HepG2 (cell line): ENCODE measurements at regions not wholly inside any gene's neighbourhood (a gene's known extent, or its start where the extent isn't known, plus 50 kb on each side); places are given as distances from the start of the nearest gene placed in this dataset.

Source experiments
- ATAC-seq: fragments of 200-7000 bp; cut with Tn5 transposase; 3 replicates; pipeline ENCODE4 v1.9.1; 2020; ENCODE audit warnings: mild to moderate bottlenecking, moderate library complexity
- BruUV-seq: library from RNA; stranded (reverse); fragments of 400-500 nt; replicated peaks from 2 replicates; lab custom pipeline; 2021; lab: Mats Ljungman, UMichigan
- CTCF ChIA-PET: fragments of 300-600 bp; formaldehyde crosslinking; extraction: SDS; loops from one replicate; lab custom pipeline; 2021; ENCODE audit warnings: low total read pairs, inconsistent platforms, low intra/inter-chr PET ratio; lab: Yijun Ruan, JAX
- POLR2A ChIA-PET: fragments of 350-600 bp; sonication (Branson Sonifier 250); formaldehyde crosslinking; loops from one replicate; lab custom pipeline; 2020; ENCODE audit warnings: antibody characterized with exemption, inconsistent platforms; lab: Yijun Ruan, JAX
- DNase-seq: peaks from one replicate; pipeline ENCODE4 v3.0.0-alpha.2; 2015; ENCODE audit warnings: low spot score
- FAIRE-seq: peaks from 3 replicates; lab custom pipeline; 2011; peaks lifted over from hg19 to GRCh38; lab: Jason Lieb, UNC
- H2AFZ ChIP-seq: one replicate; pipeline ENCODE4 v1.6.1; 2011; ENCODE audit warnings: low read length, inconsistent platforms
- H3K27ac ChIP-seq: fragments of 300-600 bp; 3 replicates; pipeline ENCODE4 v1.8.0; 2011; ENCODE audit warnings: mixed run types, mild to moderate bottlenecking, mixed read lengths, low read length, inconsistent platforms; ENCODE audit not compliant: insufficient read depth; ENCODE audit errors: extremely low read length
- H3K27me3 ChIP-seq, 2 experiments: fragments of 200-600 bp in 1 of 2; 2 replicates in 1 of 2; 3 replicates in 1 of 2; pipeline versions ENCODE4 v1.6.0 to v1.8.0; 2011; ENCODE audit warnings: low read length in 2 of 2, mild to moderate bottlenecking in 2 of 2, moderate library complexity in 2 of 2, inconsistent platforms in 1 of 2; ENCODE audit not compliant: insufficient read depth in 2 of 2, control insufficient read depth in 1 of 2
- H3K36me3 ChIP-seq, 2 experiments: fragments of 200-600 bp in 1 of 2; replicated peaks in 1 of 2; 2 replicates in 1 of 2; 3 replicates in 1 of 2; pipeline versions ENCODE4 v1.5.1 to v1.8.0; 2011; ENCODE audit warnings: low read length in 2 of 2, inconsistent platforms in 1 of 2; ENCODE audit not compliant: insufficient read depth in 2 of 2, control insufficient read depth in 1 of 2
- H3K4me1 ChIP-seq: 2 replicates; pipeline ENCODE4 v1.5.1; 2012; ENCODE audit warnings: low read length, inconsistent platforms; ENCODE audit not compliant: insufficient read depth
- H3K4me2 ChIP-seq: 2 replicates; pipeline ENCODE4 v1.6.0; 2011; ENCODE audit warnings: low read depth, low read length, inconsistent platforms
- H3K4me3 ChIP-seq, 3 experiments: fragments of 200-600 bp in 1 of 3; sonication (generic), shearing (Covaris generic) in 1 of 3; replicated peaks in 1 of 3; 2 replicates each; pipeline ENCODE4 v1.5.1; 2011 to 2016; ENCODE audit warnings: low read length in 3 of 3, inconsistent platforms in 2 of 3, low read depth in 2 of 3, mild to moderate bottlenecking in 2 of 3, control low read depth in 1 of 3, mixed read lengths in 1 of 3; ENCODE audit not compliant: insufficient read depth in 1 of 3
- H3K79me2 ChIP-seq: one replicate; pipeline ENCODE4 v1.6.1; 2011; ENCODE audit warnings: low read length, inconsistent platforms; ENCODE audit not compliant: insufficient read depth
- H3K9ac ChIP-seq: 2 replicates; pipeline ENCODE4 v1.6.0; 2011; ENCODE audit warnings: mild to moderate bottlenecking, low read depth, low read length, inconsistent platforms; ENCODE audit not compliant: insufficient read depth
- H3K9me3 ChIP-seq: 2 replicates; pipeline ENCODE4 v1.5.1; 2012; ENCODE audit warnings: mild to moderate bottlenecking, low read length
- H4K20me1 ChIP-seq: 2 replicates; pipeline ENCODE4 v1.6.0; 2011; ENCODE audit warnings: inconsistent platforms, mild to moderate bottlenecking, low read length, moderate library complexity; ENCODE audit not compliant: insufficient read depth
- MBD4 ChIP-seq: IDR thresholded peaks from 2 replicates; pipeline ENCODE4 v1.6.1; 2012; ENCODE audit warnings: low read length, inconsistent platforms, borderline replicate concordance
- NCOA5 ChIP-seq: sonication (generic); formaldehyde crosslinking; IDR thresholded peaks from 2 replicates; pipeline ENCODE4 v1.4.0; 2020; ENCODE audit warnings: missing genetic modification reagents
- SOX13 ChIP-seq, 3 experiments: fragments of 450-650 bp in 1 of 3; sonication (generic) in 1 of 3; formaldehyde crosslinking in 1 of 3; IDR thresholded peaks in 2 of 3; conservative IDR thresholded peaks in 1 of 3; 2 replicates each; pipeline versions ENCODE4 v1.5.0 to v1.6.1; 2016 to 2020; ENCODE audit warnings: antibody characterized with exemption in 1 of 3, mild to moderate bottlenecking in 1 of 3, missing compliant biosample characterization in 1 of 3, missing genetic modification reagents in 1 of 3, moderate library complexity in 1 of 3
- ZNF253 ChIP-seq: sonication (generic); formaldehyde crosslinking; IDR thresholded peaks from 2 replicates; pipeline ENCODE4 v1.8.0; 2022; ENCODE audit warnings: mild to moderate bottlenecking, missing genetic modification reagents, borderline replicate concordance
- ZNF556 ChIP-seq: sonication (generic); formaldehyde crosslinking; IDR thresholded peaks from 2 replicates; pipeline ENCODE4 v1.4.0; 2020; ENCODE audit warnings: mild to moderate bottlenecking, missing genetic modification reagents, borderline replicate concordance
- ZNF678 ChIP-seq: sonication (generic); formaldehyde crosslinking; IDR thresholded peaks from 2 replicates; pipeline ENCODE4 v1.4.0; 2020; ENCODE audit warnings: mild to moderate bottlenecking, missing genetic modification reagents
- ZNF713 ChIP-seq: sonication (generic); formaldehyde crosslinking; IDR thresholded peaks from 2 replicates; pipeline ENCODE4 v1.4.0; 2020; ENCODE audit warnings: mild to moderate bottlenecking, missing genetic modification reagents
- ZNF772 ChIP-seq: sonication (generic); formaldehyde crosslinking; IDR thresholded peaks from 2 replicates; pipeline ENCODE4 v1.5.0; 2020; ENCODE audit warnings: mild to moderate bottlenecking, missing genetic modification reagents
- WGBS: methylation state at CpG from one replicate; pipeline ENCODE4 v1.1.6; 2017; ENCODE audit warnings: low lambda C conversion rate; 5-methylcytosine and 5-hydroxymethylcytosine counted together
- in situ Hi-C: cut with HindIII; loops from 2 replicates; pipeline ENCODE4 v1.10.0; 2017; ENCODE audit warnings: low pct_unique_long_range_greater_than_20kb; ENCODE audit not compliant: extremely low pct_ligation_motif_present
- intact Hi-C: fragments of 100-400 bp; cut with micrococcal nuclease; formaldehyde crosslinking; loops from one replicate; pipeline ENCODE4 v1.10.0; 2022; ENCODE audit not compliant: unreplicated experiment
- TF ChIP-seq, protein P1 (sequence below): sonication (generic); formaldehyde crosslinking; IDR thresholded peaks from 2 replicates; pipeline ENCODE4 v1.5.0; 2020; ENCODE audit warnings: missing genetic modification reagents
- TF ChIP-seq, protein P2 (sequence below): sonication (generic); formaldehyde crosslinking; IDR thresholded peaks from 2 replicates; pipeline ENCODE4 v1.4.0; 2020; ENCODE audit warnings: missing genetic modification reagents
- TF ChIP-seq, protein P3 (sequence below): sonication (generic); formaldehyde crosslinking; IDR thresholded peaks from 2 replicates; pipeline ENCODE4 v1.5.1; 2020; ENCODE audit warnings: missing genetic modification reagents, mild to moderate bottlenecking, borderline replicate concordance

- Histone ChIP-seq H3K4me1 (no peaks in the 10 kb centered on the region), H3K9ac (no peak overlapping the region), H3K27me3 (no peaks in the 10 kb centered on the region), H3K4me3 (no peak overlapping the region), H3K4me2 (no peak overlapping the region), H3K9me3 (peaks cover 25% of the 10 kb centered on the region), H3K27ac (no peak overlapping the region), H3K36me3 (no peaks in the 10 kb centered on the region), H4K20me1 (no peaks in the 10 kb centered on the region), H2AFZ (no peak overlapping the region), H3K79me2 (no peaks in the 10 kb centered on the region)
- POLR2A ChIA-PET, result no interaction called here
- no TSS peak for BruUV-seq
- no peak for TF ChIP-seq MBD4
- TF ChIP-seq ZNF772, result no peak
- intact Hi-C loops (no loop called here), in situ Hi-C loops (no loop called here)
- no peak for FAIRE-seq
- 14% methylated on average over 2 of the region's 2 CpGs for WGBS
- no peak for DNase-seq
- ATAC-seq, result no peak
- CTCF ChIA-PET, result no interaction called here
These were observed 622.8 kb downstream of the PSAT1 start for GRCh38 chr9:78919701-78920100.

DNA sequence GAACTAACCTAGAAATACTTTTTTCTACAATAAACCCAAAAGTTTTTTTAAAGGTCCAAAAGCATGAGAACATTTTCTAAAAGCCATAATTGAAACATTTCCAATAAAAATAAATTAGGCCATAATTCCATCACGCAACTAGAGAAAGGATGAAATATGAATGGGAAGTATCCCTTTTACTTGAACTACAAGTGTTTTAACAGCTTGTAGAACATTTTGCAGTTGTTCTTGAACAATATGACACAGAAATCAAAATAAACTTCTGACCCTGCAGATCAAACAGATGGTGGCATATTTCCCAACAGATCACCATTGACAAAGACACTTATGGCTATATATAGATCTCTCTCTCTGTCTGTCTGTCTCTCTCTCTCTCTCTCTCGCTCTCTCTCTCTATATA lies 624.4 kb downstream of the PSAT1 start:
- in situ Hi-C loops (no loop called here), intact Hi-C loops (no loop called here)
- Histone ChIP-seq H3K4me2 (no peak overlapping the region), H3K79me2 (no peaks in the 10 kb centered on the region), H3K9me3 (peaks cover 23% of the 10 kb centered on the region), H3K9ac (no peak overlapping the region), H4K20me1 (no peaks in the 10 kb centered on the region), H3K4me1 (no peaks in the 10 kb centered on the region), H3K27me3 (no peaks in the 10 kb centered on the region), H3K27ac (no peak overlapping the region), H3K36me3 (no peaks in the 10 kb centered on the region), H3K4me3 (no peak overlapping the region), H2AFZ (no peak overlapping the region)
- ChIA-PET CTCF (no interaction called here), POLR2A (no interaction called here)
- 33% methylated on average over 1 of the region's 2 CpGs for WGBS
- no peak for FAIRE-seq
- DNase-seq, result no peak
- no TSS peak for BruUV-seq
- ATAC-seq, result no peak
- TF ChIP-seq, protein P1, sequence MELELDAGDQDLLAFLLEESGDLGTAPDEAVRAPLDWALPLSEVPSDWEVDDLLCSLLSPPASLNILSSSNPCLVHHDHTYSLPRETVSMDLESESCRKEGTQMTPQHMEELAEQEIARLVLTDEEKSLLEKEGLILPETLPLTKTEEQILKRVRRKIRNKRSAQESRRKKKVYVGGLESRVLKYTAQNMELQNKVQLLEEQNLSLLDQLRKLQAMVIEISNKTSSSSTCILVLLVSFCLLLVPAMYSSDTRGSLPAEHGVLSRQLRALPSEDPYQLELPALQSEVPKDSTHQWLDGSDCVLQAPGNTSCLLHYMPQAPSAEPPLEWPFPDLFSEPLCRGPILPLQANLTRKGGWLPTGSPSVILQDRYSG (CRISPR knock-in tag), result no peak
- TF ChIP-seq ZNF253 (CRISPR knock-in tag), result no peak
- TF ChIP-seq ZNF713 (CRISPR knock-in tag), result no peak
- no peak for TF ChIP-seq NCOA5 (CRISPR knock-in tag)
- TF ChIP-seq, protein P2, sequence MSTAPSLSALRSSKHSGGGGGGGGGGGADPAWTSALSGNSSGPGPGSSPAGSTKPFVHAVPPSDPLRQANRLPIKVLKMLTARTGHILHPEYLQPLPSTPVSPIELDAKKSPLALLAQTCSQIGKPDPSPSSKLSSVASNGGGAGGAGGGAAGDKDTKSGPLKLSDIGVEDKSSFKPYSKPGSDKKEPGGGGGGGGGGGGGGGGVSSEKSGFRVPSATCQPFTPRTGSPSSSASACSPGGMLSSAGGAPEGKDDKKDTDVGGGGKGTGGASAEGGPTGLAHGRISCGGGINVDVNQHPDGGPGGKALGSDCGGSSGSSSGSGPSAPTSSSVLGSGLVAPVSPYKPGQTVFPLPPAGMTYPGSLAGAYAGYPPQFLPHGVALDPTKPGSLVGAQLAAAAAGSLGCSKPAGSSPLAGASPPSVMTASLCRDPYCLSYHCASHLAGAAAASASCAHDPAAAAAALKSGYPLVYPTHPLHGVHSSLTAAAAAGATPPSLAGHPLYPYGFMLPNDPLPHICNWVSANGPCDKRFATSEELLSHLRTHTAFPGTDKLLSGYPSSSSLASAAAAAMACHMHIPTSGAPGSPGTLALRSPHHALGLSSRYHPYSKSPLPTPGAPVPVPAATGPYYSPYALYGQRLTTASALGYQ (CRISPR knock-in tag), result no peak
- TF ChIP-seq ZNF678 (CRISPR knock-in tag), result no peak
- no peak for TF ChIP-seq ZNF556 (CRISPR knock-in tag)
- TF ChIP-seq, protein P3, sequence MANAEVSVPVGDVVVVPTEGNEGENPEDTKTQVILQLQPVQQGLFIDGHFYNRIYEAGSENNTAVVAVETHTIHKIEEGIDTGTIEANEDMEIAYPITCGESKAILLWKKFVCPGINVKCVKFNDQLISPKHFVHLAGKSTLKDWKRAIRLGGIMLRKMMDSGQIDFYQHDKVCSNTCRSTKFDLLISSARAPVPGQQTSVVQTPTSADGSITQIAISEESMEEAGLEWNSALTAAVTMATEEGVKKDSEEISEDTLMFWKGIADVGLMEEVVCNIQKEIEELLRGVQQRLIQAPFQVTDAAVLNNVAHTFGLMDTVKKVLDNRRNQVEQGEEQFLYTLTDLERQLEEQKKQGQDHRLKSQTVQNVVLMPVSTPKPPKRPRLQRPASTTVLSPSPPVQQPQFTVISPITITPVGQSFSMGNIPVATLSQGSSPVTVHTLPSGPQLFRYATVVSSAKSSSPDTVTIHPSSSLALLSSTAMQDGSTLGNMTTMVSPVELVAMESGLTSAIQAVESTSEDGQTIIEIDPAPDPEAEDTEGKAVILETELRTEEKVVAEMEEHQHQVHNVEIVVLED (CRISPR knock-in tag), result no peak
- no peak for TF ChIP-seq SOX13 (IDR thresholded peaks at IDR 0.05)
- TF ChIP-seq SOX13 (CRISPR knock-in tag; conservative IDR thresholded peaks at IDR 0.05 in 1 of 2, IDR thresholded peaks at IDR 0.05 in 1 of 2), result no peak
